ENCODE measurements at regions not wholly inside any gene's neighbourhood (a gene's known extent, or its start where the extent isn't known, plus 50 kb on each side); places are given as distances from the start of the nearest gene placed in this dataset.

- DNase-seq (ENCODE audit: low read depth), result peak; percentile 16
- H3K4me3 ChIP-seq (ENCODE audit: low read depth, low read length), result no peak overlapping the region
- TF ChIP-seq, protein P1, sequence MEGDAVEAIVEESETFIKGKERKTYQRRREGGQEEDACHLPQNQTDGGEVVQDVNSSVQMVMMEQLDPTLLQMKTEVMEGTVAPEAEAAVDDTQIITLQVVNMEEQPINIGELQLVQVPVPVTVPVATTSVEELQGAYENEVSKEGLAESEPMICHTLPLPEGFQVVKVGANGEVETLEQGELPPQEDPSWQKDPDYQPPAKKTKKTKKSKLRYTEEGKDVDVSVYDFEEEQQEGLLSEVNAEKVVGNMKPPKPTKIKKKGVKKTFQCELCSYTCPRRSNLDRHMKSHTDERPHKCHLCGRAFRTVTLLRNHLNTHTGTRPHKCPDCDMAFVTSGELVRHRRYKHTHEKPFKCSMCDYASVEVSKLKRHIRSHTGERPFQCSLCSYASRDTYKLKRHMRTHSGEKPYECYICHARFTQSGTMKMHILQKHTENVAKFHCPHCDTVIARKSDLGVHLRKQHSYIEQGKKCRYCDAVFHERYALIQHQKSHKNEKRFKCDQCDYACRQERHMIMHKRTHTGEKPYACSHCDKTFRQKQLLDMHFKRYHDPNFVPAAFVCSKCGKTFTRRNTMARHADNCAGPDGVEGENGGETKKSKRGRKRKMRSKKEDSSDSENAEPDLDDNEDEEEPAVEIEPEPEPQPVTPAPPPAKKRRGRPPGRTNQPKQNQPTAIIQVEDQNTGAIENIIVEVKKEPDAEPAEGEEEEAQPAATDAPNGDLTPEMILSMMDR (IDR thresholded peaks at IDR 0.05; ENCODE audit: insufficient read depth, low read length), result no peak
Measured at GRCh38 chr11:19631712-19632498, 80.7 kb upstream of the NAV2 start.

DNA sequence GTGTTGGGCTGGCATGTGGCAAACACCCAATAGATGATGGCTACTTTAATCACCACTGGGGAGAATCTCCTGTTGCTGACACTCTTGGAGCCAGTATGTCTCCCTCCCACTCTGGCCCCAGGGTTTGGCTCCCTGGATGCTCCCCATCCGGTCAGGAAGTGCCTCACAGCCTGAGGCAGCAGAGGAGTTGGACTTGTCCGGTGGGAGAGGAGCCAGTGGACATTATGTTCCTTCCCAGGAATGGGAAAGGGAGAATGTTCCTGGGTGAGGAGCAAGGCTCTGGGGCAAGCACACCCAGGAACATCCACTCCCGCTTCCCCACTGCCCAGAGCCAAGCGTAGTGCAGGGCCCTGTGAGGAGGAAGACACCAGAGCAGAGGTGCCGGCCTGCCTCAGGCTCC, 84.6 kb upstream of the NAV2 start:
- DNase-seq (ENCODE audit: low read depth), result peak; percentile 83
- no peak overlapping the region for H3K4me3 ChIP-seq (ENCODE audit: low read depth, low read length)
- TF ChIP-seq, protein P1 (IDR thresholded peaks at IDR 0.05; ENCODE audit: insufficient read depth, low read length), result peak; percentile 32

GRCh38 chr11:19627566-19627965, 85.1 kb upstream of the NAV2 start:
- TF ChIP-seq, protein P1 (IDR thresholded peaks at IDR 0.05; ENCODE audit: insufficient read depth, low read length), result no peak
- no peak overlapping the region for H3K4me3 ChIP-seq (ENCODE audit: low read depth, low read length)
- no peak for DNase-seq (ENCODE audit: low read depth)

GRCh38 chr11:19625438-19625837, 87.2 kb upstream of the NAV2 start:
- DNase-seq (ENCODE audit: low read depth), result no peak
- TF ChIP-seq, protein P1 (IDR thresholded peaks at IDR 0.05; ENCODE audit: insufficient read depth, low read length), result no peak
- H3K4me3 ChIP-seq (ENCODE audit: low read depth, low read length), result no peak overlapping the region

GRCh38 chr11:19617696-19618523, 94.7 kb upstream of the NAV2 start:
- no peak for DNase-seq (ENCODE audit: low read depth)
- H3K4me3 ChIP-seq (ENCODE audit: low read depth, low read length), result no peak overlapping the region
- TF ChIP-seq, protein P1 (IDR thresholded peaks at IDR 0.05; ENCODE audit: insufficient read depth, low read length), result no peak

DNA sequence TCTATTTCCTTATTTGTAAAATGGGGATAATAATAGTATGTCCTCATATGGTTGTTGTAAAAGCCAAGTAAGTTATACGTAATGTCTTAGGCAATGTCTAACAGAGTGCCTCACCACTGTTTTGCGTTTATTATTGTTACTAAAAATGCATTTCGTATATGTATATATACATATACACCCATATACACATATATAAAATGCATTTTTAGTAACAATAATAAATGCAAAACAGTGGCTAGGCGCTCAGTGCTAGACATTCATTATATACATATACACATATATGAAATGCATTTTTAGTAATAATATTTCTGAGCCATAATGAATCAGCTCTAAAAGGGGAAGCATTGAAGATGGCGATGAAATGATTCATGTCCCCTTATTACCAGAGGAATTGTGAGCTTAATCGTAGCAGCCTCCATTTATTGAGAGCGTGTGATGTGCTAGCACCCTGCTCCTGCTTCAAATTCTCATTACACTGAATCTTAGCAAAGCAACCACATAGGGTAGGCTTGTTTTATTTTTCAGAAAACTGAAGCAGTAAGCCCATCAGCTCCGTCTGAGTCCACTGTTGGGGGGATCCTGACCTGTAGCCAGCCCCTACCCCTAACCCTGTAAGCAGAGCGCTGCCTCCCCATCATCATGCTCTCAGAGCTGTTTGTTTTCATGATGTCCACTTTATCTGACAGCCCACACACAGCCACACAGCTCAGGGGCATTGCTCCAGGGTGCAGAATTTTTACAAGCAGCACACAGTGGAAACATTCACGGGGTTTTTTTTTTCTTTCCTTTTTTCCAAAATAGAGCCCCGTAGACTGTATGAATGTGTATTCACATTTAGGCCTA, 97.1 kb upstream of the NAV2 start:
- TF ChIP-seq, protein P1 (IDR thresholded peaks at IDR 0.05; ENCODE audit: insufficient read depth, low read length), result no peak

More for the DNA sequence above, 97.1 kb upstream of the NAV2 start:
- H3K4me3 ChIP-seq (ENCODE audit: low read depth, low read length), result no peak overlapping the region
- no peak for DNase-seq (ENCODE audit: low read depth)
